HepG2 (cell line): ENCODE measurements at regions not wholly inside any gene's neighbourhood (a gene's known extent, or its start where the extent isn't known, plus 50 kb on each side); places are given as distances from the start of the nearest gene placed in this dataset.

ENCODE experiments used
- BHLHE40 ChIP-seq: IDR thresholded peaks from 2 replicates; pipeline ENCODE4 v1.6.1; 2011; ENCODE audit warnings: low read length, improper control_type of control experiment
- ETV5 ChIP-seq: IDR thresholded peaks from 2 replicates; pipeline ENCODE4 v1.6.1; 2018; ENCODE audit warnings: missing biosample characterization, missing genetic modification reagents, inconsistent platforms, borderline replicate concordance
- FOXA3 ChIP-seq: IDR thresholded peaks from 2 replicates; pipeline ENCODE4 v1.6.1; 2016; ENCODE audit warnings: missing genetic modification reagents, missing compliant biosample characterization
- GZF1 ChIP-seq: sonication (generic); formaldehyde crosslinking; IDR thresholded peaks from 2 replicates; pipeline ENCODE4 v1.5.1; 2020; ENCODE audit warnings: mild to moderate bottlenecking, missing genetic modification reagents
- KLF15 ChIP-seq: sonication (generic); formaldehyde crosslinking; IDR thresholded peaks from 2 replicates; pipeline ENCODE4 v1.8.1; 2023; ENCODE audit warnings: borderline replicate concordance, mild to moderate bottlenecking, inconsistent platforms, missing genetic modification reagents, mixed read lengths
- NCOR1 ChIP-seq: fragments of 200-600 bp; sonication (generic); IDR thresholded peaks from 2 replicates; pipeline ENCODE4 v1.7.0; 2017; ENCODE audit warnings: antibody characterized with exemption, low read length, borderline replicate concordance
- NFRKB ChIP-seq: fragments of 450-650 bp; IDR thresholded peaks from 2 replicates; pipeline ENCODE4 v1.6.1; 2017
- PCBP2 ChIP-seq: fragments of 200-400 bp; formaldehyde crosslinking; optimal IDR thresholded peaks from 2 replicates; pipeline ENCODE3; 2018; ENCODE audit warnings: low read length, low read depth; ENCODE audit not compliant: poor library complexity, severe bottlenecking
- PLRG1 ChIP-seq: fragments of 450-650 bp; conservative IDR thresholded peaks from 2 replicates; pipeline ENCODE4 v1.6.1; 2016
- PLSCR1 ChIP-seq: sonication (generic); formaldehyde crosslinking; IDR thresholded peaks from 2 replicates; pipeline ENCODE4 v1.5.0; 2020; ENCODE audit warnings: missing genetic modification reagents, mild to moderate bottlenecking, borderline replicate concordance
- POLR2AphosphoS5 ChIP-seq: IDR thresholded peaks from 2 replicates; pipeline ENCODE4 v1.6.1; 2012; ENCODE audit warnings: low read depth, low read length
- RBAK ChIP-seq: sonication (generic); formaldehyde crosslinking; IDR thresholded peaks from 2 replicates; pipeline ENCODE4 v1.5.1; 2020; ENCODE audit warnings: mild to moderate bottlenecking, missing genetic modification reagents
- REL ChIP-seq: sonication (generic); formaldehyde crosslinking; conservative IDR thresholded peaks from 2 replicates; pipeline ENCODE4 v1.8.0; 2022; ENCODE audit warnings: mild to moderate bottlenecking, missing genetic modification reagents, moderate library complexity
- SIX4 ChIP-seq: sonication (generic); formaldehyde crosslinking; IDR thresholded peaks from 2 replicates; pipeline ENCODE4 v1.4.0; 2020; ENCODE audit warnings: missing genetic modification reagents
- SMYD3 ChIP-seq: sonication (generic); formaldehyde crosslinking; IDR thresholded peaks from 2 replicates; pipeline ENCODE4 v1.8.1; 2023; ENCODE audit warnings: mild to moderate bottlenecking, missing genetic modification reagents
- SRSF4 ChIP-seq: fragments of 200-400 bp; formaldehyde crosslinking; IDR thresholded peaks from one replicate; pipeline ENCODE4 v1.6.1; 2018; ENCODE audit warnings: mild to moderate bottlenecking, low read depth, low read length, moderate library complexity; ENCODE audit not compliant: poor library complexity, severe bottlenecking
- SUZ12 ChIP-seq: fragments of 150-350 bp; IDR thresholded peaks from 2 replicates; pipeline ENCODE4 v1.6.1; 2014; ENCODE audit warnings: low read depth, low read length
- TBX3 ChIP-seq: fragments of 450-650 bp; IDR thresholded peaks from 2 replicates; pipeline ENCODE4 v1.6.1; 2017; ENCODE audit warnings: antibody characterized with exemption, mild to moderate bottlenecking, inconsistent platforms, borderline replicate concordance
- TRIM22 ChIP-seq: fragments of 450-650 bp; IDR thresholded peaks from 2 replicates; pipeline ENCODE4 v1.6.1; 2017
- ZBTB43 ChIP-seq: sonication (generic); formaldehyde crosslinking; conservative IDR thresholded peaks from 2 replicates; pipeline ENCODE4 v1.4.0; 2020; ENCODE audit warnings: missing genetic modification reagents
- ZNF441 ChIP-seq: sonication (generic); formaldehyde crosslinking; IDR thresholded peaks from 2 replicates; pipeline ENCODE4 v1.7.0; 2021; ENCODE audit warnings: missing genetic modification reagents, borderline replicate concordance
- ZNF446 ChIP-seq: sonication (generic); formaldehyde crosslinking; IDR thresholded peaks from 2 replicates; pipeline ENCODE4 v1.5.0; 2020; ENCODE audit warnings: mild to moderate bottlenecking, missing genetic modification reagents
- ZNF546 ChIP-seq: sonication (generic); formaldehyde crosslinking; conservative IDR thresholded peaks from 2 replicates; pipeline ENCODE4 v1.8.1; 2023; ENCODE audit warnings: mild to moderate bottlenecking, missing genetic modification reagents
- ZNF615 ChIP-seq: sonication (generic); formaldehyde crosslinking; IDR thresholded peaks from 2 replicates; pipeline ENCODE4 v1.5.0; 2020; ENCODE audit warnings: mild to moderate bottlenecking, missing genetic modification reagents, borderline replicate concordance
- ZSCAN20 ChIP-seq: sonication (generic); formaldehyde crosslinking; IDR thresholded peaks from 2 replicates; pipeline ENCODE4 v1.4.0; 2020; ENCODE audit warnings: missing genetic modification reagents, mild to moderate bottlenecking, borderline replicate concordance
- TF ChIP-seq, protein P1 (sequence below): sonication (generic); formaldehyde crosslinking; conservative IDR thresholded peaks from 2 replicates; pipeline ENCODE4 v1.8.0; 2022; ENCODE audit warnings: missing genetic modification reagents
- TF ChIP-seq, protein P2 (sequence below): sonication (generic); formaldehyde crosslinking; IDR thresholded peaks from 2 replicates; pipeline ENCODE4 v1.5.0; 2020; ENCODE audit warnings: missing genetic modification reagents, mild to moderate bottlenecking, borderline replicate concordance

GRCh38 chr2:8119782-8120505, 561.9 kb upstream of the ID2 start (continued):
- TF ChIP-seq ZNF615 (CRISPR knock-in tag): no peak
- TF ChIP-seq REL (CRISPR knock-in tag): no peak
- no peak for TF ChIP-seq PLRG1
- TF ChIP-seq SIX4 (CRISPR knock-in tag): no peak
- TF ChIP-seq ZNF446 (CRISPR knock-in tag): no peak
- peak; percentile 88 for TF ChIP-seq ZBTB43 (CRISPR knock-in tag)
- TF ChIP-seq, protein P1, sequence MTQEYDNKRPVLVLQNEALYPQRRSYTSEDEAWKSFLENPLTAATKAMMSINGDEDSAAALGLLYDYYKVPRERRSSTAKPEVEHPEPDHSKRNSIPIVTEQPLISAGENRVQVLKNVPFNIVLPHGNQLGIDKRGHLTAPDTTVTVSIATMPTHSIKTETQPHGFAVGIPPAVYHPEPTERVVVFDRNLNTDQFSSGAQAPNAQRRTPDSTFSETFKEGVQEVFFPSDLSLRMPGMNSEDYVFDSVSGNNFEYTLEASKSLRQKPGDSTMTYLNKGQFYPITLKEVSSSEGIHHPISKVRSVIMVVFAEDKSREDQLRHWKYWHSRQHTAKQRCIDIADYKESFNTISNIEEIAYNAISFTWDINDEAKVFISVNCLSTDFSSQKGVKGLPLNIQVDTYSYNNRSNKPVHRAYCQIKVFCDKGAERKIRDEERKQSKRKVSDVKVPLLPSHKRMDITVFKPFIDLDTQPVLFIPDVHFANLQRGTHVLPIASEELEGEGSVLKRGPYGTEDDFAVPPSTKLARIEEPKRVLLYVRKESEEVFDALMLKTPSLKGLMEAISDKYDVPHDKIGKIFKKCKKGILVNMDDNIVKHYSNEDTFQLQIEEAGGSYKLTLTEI: no peak
- no peak for TF ChIP-seq NFRKB
- peak; percentile 90 for TF ChIP-seq NCOR1
- TF ChIP-seq SRSF4: no peak
- no peak for TF ChIP-seq TBX3
- peak; percentile 29; the same call in 1 of the 2 replicates for TF ChIP-seq SMYD3 (CRISPR knock-in tag)
- no peak for TF ChIP-seq ZNF546 (CRISPR knock-in tag)
- 0 out of 2 replicates have a peak, but pooled peaks have one; percentile 42 for TF ChIP-seq ZNF441 (CRISPR knock-in tag)
- TF ChIP-seq SUZ12: no peak
- TF ChIP-seq PLSCR1 (CRISPR knock-in tag): no peak
- no peak for TF ChIP-seq RBAK (CRISPR knock-in tag)
- TF ChIP-seq KLF15 (CRISPR knock-in tag): no peak
- TF ChIP-seq BHLHE40: peak; percentile 78
- TF ChIP-seq PCBP2: no peak
- TF ChIP-seq TRIM22: no peak
- TF ChIP-seq, protein P2, sequence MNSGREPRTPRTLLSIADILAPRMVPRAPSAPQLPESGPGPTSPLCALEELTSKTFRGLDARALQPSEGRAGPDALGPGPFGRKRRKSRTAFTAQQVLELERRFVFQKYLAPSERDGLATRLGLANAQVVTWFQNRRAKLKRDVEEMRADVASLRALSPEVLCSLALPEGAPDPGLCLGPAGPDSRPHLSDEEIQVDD (CRISPR knock-in tag): no peak
- peak; percentile 84; the same call in 1 of the 2 replicates for TF ChIP-seq ETV5
- no peak for TF ChIP-seq GZF1
- no peak for TF ChIP-seq ZSCAN20
- peak; percentile 80 for TF ChIP-seq FOXA3 (CRISPR knock-in tag)
- TF ChIP-seq POLR2AphosphoS5: peak; percentile 72
